ENCODE measurements at regions not wholly inside any gene's neighbourhood (a gene's known extent, or its start where the extent isn't known, plus 50 kb on each side); places are given as distances from the start of the nearest gene placed in this dataset.

- Histone ChIP-seq H3K36me3 (ENCODE audit: control insufficient read depth, insufficient read depth, low read length) (no peaks in the 10 kb centered on the region), H3K79me1 (ENCODE audit: low read length) (no peaks in the 10 kb centered on the region), H3K27ac (ENCODE audit: low read depth, low read length) (no peak overlapping the region), H3K4me3 (ENCODE audit: low read length) (no peak overlapping the region), H3K56ac (ENCODE audit: low read length) (no peak overlapping the region), H3K4me1 (ENCODE audit: control insufficient read depth, low read depth, low read length) (no peaks in the 10 kb centered on the region), H3K23ac (ENCODE audit: low read length) (no peak overlapping the region), H2BK120ac (ENCODE audit: low read depth, low read length) (no peak overlapping the region), H3K4me2 (ENCODE audit: low read length) (no peak overlapping the region), H4K8ac (ENCODE audit: low read depth, low read length) (no peak overlapping the region), H3K4ac (ENCODE audit: low read depth, low read length) (no peak overlapping the region), H3K18ac (ENCODE audit: low read length) (no peak overlapping the region), H2AK5ac (ENCODE audit: low read length) (no peak overlapping the region), H2BK15ac (replicated peaks; ENCODE audit: low read depth) (no peak overlapping the region), H3K79me2 (ENCODE audit: control insufficient read depth, insufficient read depth, low read length) (no peaks in the 10 kb centered on the region), H3K27me3 (ENCODE audit: insufficient read depth, low read length, poor library complexity) (no peaks in the 10 kb centered on the region), H4K5ac (ENCODE audit: low read length) (no peak overlapping the region), H2BK5ac (ENCODE audit: low read length) (no peak overlapping the region), H3K9ac (ENCODE audit: low read length) (no peak overlapping the region)
- no peak for DNase-seq
- whole genome bisulfite sequencing (ENCODE audit: extremely low coverage, insufficient coverage, low lambda C conversion rate): no CpG with 5 or more reads among the region's 6 CpGs
These were observed 62.5 kb upstream of the RAPGEF4 start for GRCh38 chr2:172673056-172673683.

- H2BK120ac ChIP-seq (ENCODE audit: low read depth, low read length): no peak overlapping the region
- no peak overlapping the region for H2AK5ac ChIP-seq (ENCODE audit: low read length)
- H3K79me1 ChIP-seq (ENCODE audit: low read length): no peaks in the 10 kb centered on the region
- H3K4ac ChIP-seq (ENCODE audit: low read depth, low read length): no peak overlapping the region
- peak overlapping the region; percentile 38 for H3K56ac ChIP-seq (ENCODE audit: low read length)
- no peak overlapping the region for H3K4me3 ChIP-seq (ENCODE audit: low read length)
- no peak overlapping the region for H2BK15ac ChIP-seq (replicated peaks; ENCODE audit: low read depth)
- H4K5ac ChIP-seq (ENCODE audit: low read length): no peak overlapping the region
- no CpG with 5 or more reads among the region's 39 CpGs for WGBS (ENCODE audit: extremely low coverage, insufficient coverage, low lambda C conversion rate)
- DNase-seq: peak; percentile 78
- H3K27me3 ChIP-seq (ENCODE audit: insufficient read depth, low read length, poor library complexity): no peaks in the 10 kb centered on the region
- H3K36me3 ChIP-seq (ENCODE audit: control insufficient read depth, insufficient read depth, low read length): no peaks in the 10 kb centered on the region
- no peak overlapping the region for H4K8ac ChIP-seq (ENCODE audit: low read depth, low read length)
- H3K4me1 ChIP-seq (ENCODE audit: control insufficient read depth, low read depth, low read length): no peaks in the 10 kb centered on the region
- H3K23ac ChIP-seq (ENCODE audit: low read length): no peak overlapping the region
- no peak overlapping the region for H3K18ac ChIP-seq (ENCODE audit: low read length)
- no peak overlapping the region for H3K27ac ChIP-seq (ENCODE audit: low read depth, low read length)
- no peak overlapping the region for H3K9ac ChIP-seq (ENCODE audit: low read length)
- no peak overlapping the region for H2BK5ac ChIP-seq (ENCODE audit: low read length)
- H3K79me2 ChIP-seq (ENCODE audit: control insufficient read depth, insufficient read depth, low read length): no peaks in the 10 kb centered on the region
- H3K4me2 ChIP-seq (ENCODE audit: low read length): no peak overlapping the region
These were observed 61.3 kb upstream of the RAPGEF4 start for GRCh38 chr2:172674034-172674967.

- Histone ChIP-seq H3K4me3 (ENCODE audit: low read length) (no peak overlapping the region), H3K4ac (ENCODE audit: low read depth, low read length) (no peak overlapping the region), H3K79me2 (ENCODE audit: control insufficient read depth, insufficient read depth, low read length) (no peaks in the 10 kb centered on the region), H3K27me3 (ENCODE audit: insufficient read depth, low read length, poor library complexity) (no peaks in the 10 kb centered on the region), H4K5ac (ENCODE audit: low read length) (no peak overlapping the region), H3K18ac (ENCODE audit: low read length) (no peak overlapping the region), H2BK15ac (replicated peaks; ENCODE audit: low read depth) (no peak overlapping the region), H3K27ac (ENCODE audit: low read depth, low read length) (no peak overlapping the region), H2BK120ac (ENCODE audit: low read depth, low read length) (no peak overlapping the region), H3K36me3 (ENCODE audit: control insufficient read depth, insufficient read depth, low read length) (no peaks in the 10 kb centered on the region), H3K56ac (ENCODE audit: low read length) (no peak overlapping the region), H3K79me1 (ENCODE audit: low read length) (no peaks in the 10 kb centered on the region), H3K9ac (ENCODE audit: low read length) (no peak overlapping the region), H3K4me2 (ENCODE audit: low read length) (no peak overlapping the region), H2BK5ac (ENCODE audit: low read length) (no peak overlapping the region), H3K23ac (ENCODE audit: low read length) (no peak overlapping the region), H4K8ac (ENCODE audit: low read depth, low read length) (no peak overlapping the region), H2AK5ac (ENCODE audit: low read length) (no peak overlapping the region), H3K4me1 (ENCODE audit: control insufficient read depth, low read depth, low read length) (no peaks in the 10 kb centered on the region)
- DNase-seq: no peak
- no CpG with 5 or more reads among the region's 3 CpGs for WGBS (ENCODE audit: extremely low coverage, insufficient coverage, low lambda C conversion rate)
These were observed 60.7 kb upstream of the RAPGEF4 start for GRCh38 chr2:172674968-172675303.

- Histone ChIP-seq H3K23ac (ENCODE audit: low read length) (no peak overlapping the region), H2AK5ac (ENCODE audit: low read length) (no peak overlapping the region), H3K79me2 (ENCODE audit: control insufficient read depth, insufficient read depth, low read length) (no peaks in the 10 kb centered on the region), H3K4me3 (ENCODE audit: low read length) (no peak overlapping the region), H3K27ac (ENCODE audit: low read depth, low read length) (no peak overlapping the region), H4K5ac (ENCODE audit: low read length) (no peak overlapping the region), H2BK120ac (ENCODE audit: low read depth, low read length) (no peak overlapping the region), H2BK5ac (ENCODE audit: low read length) (no peak overlapping the region), H3K4me1 (ENCODE audit: control insufficient read depth, low read depth, low read length) (no peaks in the 10 kb centered on the region), H3K4me2 (ENCODE audit: low read length) (no peak overlapping the region), H3K18ac (ENCODE audit: low read length) (no peak overlapping the region), H3K56ac (ENCODE audit: low read length) (no peak overlapping the region), H3K79me1 (ENCODE audit: low read length) (no peaks in the 10 kb centered on the region), H3K27me3 (ENCODE audit: insufficient read depth, low read length, poor library complexity) (no peaks in the 10 kb centered on the region), H3K9ac (ENCODE audit: low read length) (no peak overlapping the region), H3K4ac (ENCODE audit: low read depth, low read length) (no peak overlapping the region), H4K8ac (ENCODE audit: low read depth, low read length) (no peak overlapping the region), H3K36me3 (ENCODE audit: control insufficient read depth, insufficient read depth, low read length) (no peaks in the 10 kb centered on the region), H2BK15ac (replicated peaks; ENCODE audit: low read depth) (no peak overlapping the region)
- DNase-seq: no peak
These were observed 58.3 kb upstream of the RAPGEF4 start for GRCh38 chr2:172677363-172677762.

- H3K36me3 ChIP-seq (ENCODE audit: control insufficient read depth, insufficient read depth, low read length): no peaks in the 10 kb centered on the region
- H3K4me1 ChIP-seq (ENCODE audit: control insufficient read depth, low read depth, low read length): no peaks in the 10 kb centered on the region
- no peak for DNase-seq
- H3K18ac ChIP-seq (ENCODE audit: low read length): no peak overlapping the region
- H4K5ac ChIP-seq (ENCODE audit: low read length): no peak overlapping the region
- H3K4ac ChIP-seq (ENCODE audit: low read depth, low read length): no peak overlapping the region
- H3K9ac ChIP-seq (ENCODE audit: low read length): no peak overlapping the region
- no peak overlapping the region for H2BK15ac ChIP-seq (replicated peaks; ENCODE audit: low read depth)
- H3K4me3 ChIP-seq (ENCODE audit: low read length): no peak overlapping the region
- no peak overlapping the region for H2AK5ac ChIP-seq (ENCODE audit: low read length)
- no peak overlapping the region for H4K8ac ChIP-seq (ENCODE audit: low read depth, low read length)
- no peaks in the 10 kb centered on the region for H3K27me3 ChIP-seq (ENCODE audit: insufficient read depth, low read length, poor library complexity)
- H2BK120ac ChIP-seq (ENCODE audit: low read depth, low read length): no peak overlapping the region
- H3K79me1 ChIP-seq (ENCODE audit: low read length): no peaks in the 10 kb centered on the region
- H3K56ac ChIP-seq (ENCODE audit: low read length): no peak overlapping the region
- no peaks in the 10 kb centered on the region for H3K79me2 ChIP-seq (ENCODE audit: control insufficient read depth, insufficient read depth, low read length)
- no peak overlapping the region for H3K27ac ChIP-seq (ENCODE audit: low read depth, low read length)
- H3K23ac ChIP-seq (ENCODE audit: low read length): no peak overlapping the region
- no CpG with 5 or more reads among the region's 2 CpGs for WGBS (ENCODE audit: extremely low coverage, insufficient coverage, low lambda C conversion rate)
- no peak overlapping the region for H3K4me2 ChIP-seq (ENCODE audit: low read length)
- no peak overlapping the region for H2BK5ac ChIP-seq (ENCODE audit: low read length)
These were observed 55.1 kb upstream of the RAPGEF4 start for GRCh38 chr2:172680436-172681068.

All from mesendoderm (in vitro differentiated cells).